GM21360 (cell line): ENCODE measurements at regions not wholly inside any gene's neighbourhood (a gene's known extent, or its start where the extent isn't known, plus 50 kb on each side); places are given as distances from the start of the nearest gene placed in this dataset.
"Not testable (repeated sequence)": the region's sequence is repeated elsewhere in the genome, so short reads cannot be mapped to it uniquely, and the experiment has no call there.

Experiments
- ATAC-seq: cut with Tn5 transposase; IDR thresholded peaks from one replicate; pipeline ENCODE4 v1.9.1; 2021; ENCODE audit warnings: mild to moderate bottlenecking, moderate library complexity; ENCODE audit not compliant: unreplicated experiment

GRCh38 chr16:13611596-13611995, 308.4 kb upstream of the ERCC4 start:
- no peak for ATAC-seq

DNA sequence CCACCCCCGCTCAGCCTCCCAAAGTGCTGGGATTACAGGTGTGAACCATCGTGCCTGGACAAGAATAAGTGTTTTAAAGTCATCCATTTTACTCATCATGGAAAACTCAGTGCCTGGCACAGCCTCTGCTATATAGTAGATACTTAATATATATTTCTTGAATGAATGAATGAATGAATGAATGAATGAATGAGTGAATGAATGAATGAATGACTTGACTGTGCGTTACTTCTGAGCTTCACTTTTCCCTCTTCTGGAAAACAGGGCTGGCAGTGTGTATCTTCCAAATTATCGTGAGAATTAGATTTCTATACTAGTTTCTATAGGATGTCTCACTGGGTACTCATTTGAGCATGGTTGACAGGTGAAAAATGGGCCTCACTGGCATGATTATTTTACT, 307.3 kb upstream of the ERCC4 start:
- no peak for ATAC-seq

DNA sequence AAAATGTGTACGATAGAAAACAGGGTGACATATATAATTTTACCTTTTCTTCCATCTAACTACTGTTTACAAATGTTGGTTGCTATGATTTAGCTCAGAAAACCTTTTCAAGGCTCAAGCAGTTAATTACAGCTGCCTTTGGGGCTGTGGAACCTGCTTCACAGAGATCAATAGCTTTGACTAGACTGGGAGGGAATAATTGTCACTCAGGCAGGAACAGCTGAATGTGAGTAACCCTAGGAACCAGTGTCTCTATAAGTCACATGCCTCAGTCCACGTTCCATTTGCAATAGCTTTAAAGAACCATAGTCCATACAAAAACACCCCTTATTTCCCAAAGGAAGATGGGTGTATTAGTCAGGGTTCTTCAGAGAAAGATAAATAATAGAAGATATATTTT, 306.8 kb upstream of the ERCC4 start:
- ATAC-seq: no peak

DNA sequence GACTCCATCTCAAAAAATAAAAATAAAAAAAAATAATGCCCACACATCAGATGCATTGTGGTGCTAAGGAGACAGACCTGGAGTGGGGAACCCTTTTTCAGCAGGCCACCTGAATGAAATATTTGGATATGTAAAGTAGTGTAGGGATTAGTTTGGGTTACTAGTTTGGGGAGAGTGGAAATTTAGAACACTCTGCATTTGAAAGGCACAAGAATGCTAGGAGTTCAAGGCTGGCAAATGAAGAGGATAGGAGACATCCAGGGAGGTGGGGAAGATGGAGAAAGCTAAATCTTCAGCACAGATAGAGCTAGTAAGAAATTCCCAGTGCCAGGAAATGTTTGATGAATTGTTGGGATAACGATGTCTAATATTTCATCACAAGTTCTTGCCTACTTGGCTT, 298.3 kb upstream of the ERCC4 start:
- ATAC-seq: no peak

- ATAC-seq: no peak
These were observed 291.8 kb upstream of the ERCC4 start for GRCh38 chr16:13628156-13628555.

DNA sequence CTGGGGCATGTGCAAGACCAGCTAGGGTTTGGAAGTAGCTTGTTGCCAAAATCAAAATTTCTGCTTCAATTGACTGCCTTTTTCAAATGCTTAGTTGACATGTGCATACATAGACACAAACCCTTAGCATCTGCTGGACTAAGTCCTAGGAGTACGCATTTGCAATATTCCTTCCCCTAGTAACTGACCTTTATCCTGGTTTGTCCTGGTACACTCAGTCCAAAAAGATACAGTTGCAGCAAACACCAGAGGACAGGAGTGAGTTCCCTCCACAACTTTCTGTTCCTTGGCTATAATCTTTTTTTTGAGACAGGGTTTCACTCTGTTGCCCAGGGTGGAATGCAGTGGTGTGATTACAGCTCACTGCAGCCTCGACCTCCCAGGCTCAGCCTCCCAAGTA, 290.2 kb upstream of the ERCC4 start:
- no peak for ATAC-seq

- ATAC-seq: no peak
These were observed 289.6 kb upstream of the ERCC4 start for GRCh38 chr16:13630374-13630773.

DNA sequence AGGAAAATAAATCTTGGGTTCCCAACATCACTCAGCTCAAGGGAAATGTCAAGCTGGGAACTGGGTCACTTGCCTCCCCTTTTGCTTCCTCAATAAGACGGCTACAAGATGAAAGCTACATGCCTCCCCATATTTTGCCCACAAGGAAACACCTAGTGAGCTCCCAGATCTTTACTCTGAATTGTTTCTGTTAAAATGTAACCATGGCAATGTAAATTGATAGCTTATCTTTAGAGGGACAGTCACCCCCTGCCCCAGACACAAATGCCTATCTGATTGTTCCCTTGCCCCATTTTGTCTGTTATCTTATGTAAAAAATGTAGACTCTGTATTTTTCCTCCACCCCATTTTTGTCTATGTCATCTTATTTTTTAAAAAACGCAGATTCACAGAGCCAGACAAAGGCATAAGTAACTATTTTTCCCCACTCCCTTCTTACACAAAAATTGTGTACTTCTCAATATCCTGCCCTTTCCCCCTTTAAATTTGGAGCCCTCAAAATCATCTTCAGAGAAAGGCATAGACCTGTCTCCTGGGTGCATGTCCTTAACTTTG, 288.7 kb upstream of the ERCC4 start:
- ATAC-seq: no peak

DNA sequence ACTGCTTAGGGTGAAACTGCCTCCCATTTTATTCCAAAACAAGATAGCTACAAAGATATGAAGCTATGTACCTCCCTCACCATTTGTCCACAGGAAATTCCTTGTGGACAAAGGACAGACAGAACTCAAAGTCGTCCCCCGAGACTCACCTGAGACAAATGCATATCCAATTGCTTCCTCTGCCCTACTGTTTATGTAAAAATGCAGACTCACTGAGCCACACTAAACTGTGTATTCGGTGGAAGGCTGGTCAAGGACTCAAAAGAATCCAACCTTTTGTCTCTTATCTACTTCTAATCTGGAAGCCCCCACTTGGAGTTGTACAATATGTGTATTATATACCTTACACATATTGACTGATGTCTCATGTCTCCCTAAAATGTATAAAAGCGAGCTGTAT, 288.0 kb upstream of the ERCC4 start:
- ATAC-seq: no peak

- ATAC-seq: not testable (repeated sequence)
These were observed 287.4 kb upstream of the ERCC4 start for GRCh38 chr16:13632504-13632903.

- ATAC-seq: no peak
These were observed 286.5 kb upstream of the ERCC4 start for GRCh38 chr16:13633391-13633861.

GRCh38 chr16:13634253-13634652, 285.7 kb upstream of the ERCC4 start:
- no peak for ATAC-seq

GRCh38 chr16:13634959-13635358, 285.0 kb upstream of the ERCC4 start:
- ATAC-seq: no peak

DNA sequence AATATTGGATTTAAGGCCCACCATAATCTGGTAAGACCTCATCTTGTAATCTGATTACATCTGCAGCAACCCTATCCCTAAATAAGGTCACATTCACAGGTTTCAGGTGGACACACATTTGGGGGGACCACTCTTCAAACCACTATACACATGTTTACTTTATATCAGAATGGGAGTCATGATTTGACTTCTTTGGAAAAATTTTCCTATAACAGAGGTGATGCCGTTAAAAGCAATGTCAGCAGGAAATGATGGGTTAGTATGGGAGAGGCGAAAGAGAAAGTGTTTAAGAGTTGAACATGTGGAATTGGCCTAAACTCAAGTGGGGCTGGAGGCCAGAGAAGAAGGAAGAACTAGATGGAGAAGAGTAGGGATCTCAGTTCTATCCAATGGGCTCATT, 281.7 kb upstream of the ERCC4 start:
- no peak for ATAC-seq

DNA sequence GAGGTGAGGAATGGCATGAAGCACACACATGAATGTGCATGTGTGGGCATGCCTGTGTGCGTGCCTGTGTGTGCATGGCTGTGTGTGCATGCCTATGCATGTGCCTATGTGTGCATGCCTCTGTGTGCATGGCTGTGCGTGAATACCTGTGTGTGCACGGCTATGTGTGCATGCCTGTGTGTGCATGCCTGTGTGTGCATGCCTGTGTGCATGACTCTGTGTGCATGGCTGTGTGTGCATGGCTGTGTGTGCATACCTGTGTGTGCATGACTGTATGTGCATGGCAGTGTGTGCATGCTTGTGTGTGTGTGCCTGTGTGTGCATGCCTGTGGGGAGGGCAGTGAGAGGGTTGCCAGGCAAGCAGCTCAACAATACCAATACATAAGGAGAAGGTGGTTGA, 276.5 kb upstream of the ERCC4 start:
- ATAC-seq: no peak

- no peak for ATAC-seq
These were observed 274.2 kb upstream of the ERCC4 start for GRCh38 chr16:13645601-13646245.

DNA sequence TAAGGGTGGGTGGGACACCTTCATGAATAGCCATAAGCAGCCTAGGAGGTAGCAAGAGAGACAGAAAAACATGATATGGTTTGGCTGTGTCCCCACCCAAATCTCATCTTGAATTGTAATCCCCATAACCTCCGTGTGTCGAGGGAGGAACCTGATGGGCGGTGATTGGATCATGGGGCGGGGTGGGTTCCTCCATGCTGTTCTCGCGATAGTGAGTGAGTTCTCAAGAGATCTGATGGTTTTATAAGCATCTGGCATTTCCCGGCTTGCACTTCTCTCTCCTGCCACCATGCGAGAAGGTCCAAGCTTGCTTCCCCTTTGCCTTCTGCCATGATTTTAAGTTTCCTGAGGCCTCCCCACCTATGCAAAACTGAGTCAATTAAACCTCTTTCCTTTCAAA, 259.1 kb upstream of the ERCC4 start:
- no peak for ATAC-seq

DNA sequence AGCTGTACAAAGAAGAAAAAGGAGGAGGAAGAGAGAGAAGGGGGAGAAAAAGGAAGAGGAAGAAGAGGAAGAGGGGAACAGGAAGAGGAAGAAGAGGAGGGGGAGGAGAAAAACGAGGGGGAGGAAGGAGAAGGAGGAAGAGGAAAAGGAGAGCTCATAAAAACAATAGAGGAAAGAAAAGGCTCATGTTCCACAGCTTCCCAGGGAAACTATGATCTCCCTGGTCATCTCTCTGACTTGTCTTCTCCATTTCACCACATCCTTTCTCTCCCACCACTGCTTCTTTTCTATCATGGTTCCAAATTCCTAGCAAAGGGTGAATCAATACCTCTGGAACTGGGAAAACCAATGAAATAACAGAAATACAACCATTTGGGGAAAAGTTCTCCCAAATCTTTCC, 254.1 kb upstream of the ERCC4 start:
- no peak for ATAC-seq

DNA sequence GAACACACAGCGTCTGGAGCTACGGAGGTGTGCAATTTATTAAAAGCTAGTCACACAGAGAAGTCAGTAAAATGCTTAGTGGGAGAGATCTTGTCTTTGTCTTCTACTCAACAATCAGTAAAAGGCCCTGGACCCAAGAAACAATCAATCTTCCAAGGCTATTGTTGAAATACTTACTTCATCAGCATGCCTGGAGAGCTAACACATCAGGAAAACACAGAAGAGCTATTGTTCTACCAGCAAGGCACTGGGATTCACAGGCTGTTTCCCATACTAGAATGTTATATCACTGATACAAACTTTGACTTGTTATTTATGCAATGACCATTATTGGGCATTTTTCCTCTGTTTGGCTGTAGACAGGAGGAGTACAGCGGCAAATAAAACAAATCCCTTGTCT, 247.8 kb upstream of the ERCC4 start:
- no peak for ATAC-seq

DNA sequence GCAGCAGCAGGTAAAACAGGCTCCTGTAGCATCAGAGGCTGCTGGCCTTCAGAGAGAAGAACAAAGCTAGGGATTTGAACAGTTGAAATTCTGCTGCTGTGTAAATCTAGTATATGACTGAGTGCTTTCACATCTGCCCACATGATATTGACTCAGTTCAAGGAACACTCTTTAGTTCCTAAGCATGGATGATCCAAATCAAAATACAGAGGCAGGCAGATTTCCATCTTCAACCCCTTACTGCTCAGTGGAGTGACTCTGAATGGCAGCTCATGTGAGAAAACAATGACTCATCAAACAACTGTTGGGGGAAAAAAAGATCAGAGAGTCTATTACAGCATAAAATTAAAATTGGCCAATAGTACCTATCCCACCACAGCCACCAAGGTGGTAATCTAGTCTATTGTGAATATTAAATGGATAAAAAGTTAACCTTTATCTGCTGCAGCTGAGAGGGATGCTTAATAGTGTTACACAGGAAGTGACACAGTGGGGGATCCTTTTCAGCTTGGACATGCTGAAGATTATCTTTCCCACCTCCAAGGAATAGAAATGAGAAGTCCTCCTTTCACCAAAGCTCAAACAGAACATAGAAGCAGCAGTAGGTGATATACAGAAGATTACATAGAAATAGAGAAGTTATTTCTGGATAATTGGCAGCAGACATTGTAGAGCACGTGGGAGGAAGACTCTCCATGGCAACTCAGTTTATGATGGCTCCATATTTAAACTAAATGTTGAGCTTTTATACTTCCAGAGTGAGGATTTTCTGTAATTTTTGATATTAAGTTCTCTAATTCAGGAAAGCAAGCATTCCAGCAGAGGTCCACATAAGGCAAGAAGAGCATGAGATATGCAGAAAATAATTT, 239.7 kb upstream of the ERCC4 start:
- ATAC-seq: no peak

- no peak for ATAC-seq
These were observed 235.0 kb upstream of the ERCC4 start for GRCh38 chr16:13684819-13685563.
